Heart left ventricle (tissue), 13 donors: ENCODE measurements at regions not wholly inside any gene's neighbourhood (a gene's known extent, or its start where the extent isn't known, plus 50 kb on each side); places are given as distances from the start of the nearest gene placed in this dataset.

ENCODE experiments used
- POLR2A ChIP-seq, 2 donors: fragments of 450-650 bp; IDR thresholded peaks; one replicate each; pipeline ENCODE4 v1.6.1; 2017; ENCODE audit warnings: antibody characterized with exemption in 2 of 2, mild to moderate bottlenecking in 2 of 2, moderate library complexity in 2 of 2
- TF ChIP-seq, protein P1 (sequence below), 12 donors: fragments of 200-600 bp; sonication (generic) in 4 of 12; IDR thresholded peaks; one replicate each; pipeline versions ENCODE4 v1.5.0 to v1.8.0; 2018 to 2022; ENCODE audit warnings: antibody characterized with exemption in 12 of 12, mild to moderate bottlenecking in 5 of 12
- donor health status: ischemic (EF 13 %, LVEDD 7.1; RV severe dilation, severe dysfunction).
- donor health status: DM: no; HTN: yes; CAD: no.
- donor health status: DM: no; HTN: no; CAD: no.
- donor health status: ischemic (EF 25% LVEDD 6.9; RV normal size, moderate dysfunction).
- donor health status: ischemic (EF 25% LVEDD 5.7; RV mildly dilated, moderate dysfunction).
- donor health status: ischemic (EF 35%, LVEDD 5.7; RV mildly dilated, moderate dysfunction).
- donor health status: nonischemic (EF 11% LVEDD 7.7; RV severe dilation, severe dysfunction).
- donor health status: DM: yes; HTN: yes; CAD: no.
- donor health status: PGD.
- donor health status: ischemic (EF 29% LVEDD 5.4; RV normal size, mild dysfunction).
- donor health status: nonischemic (EF 23%, LVEDD 6.1; RV moderate dilation, normal function).

DNA sequence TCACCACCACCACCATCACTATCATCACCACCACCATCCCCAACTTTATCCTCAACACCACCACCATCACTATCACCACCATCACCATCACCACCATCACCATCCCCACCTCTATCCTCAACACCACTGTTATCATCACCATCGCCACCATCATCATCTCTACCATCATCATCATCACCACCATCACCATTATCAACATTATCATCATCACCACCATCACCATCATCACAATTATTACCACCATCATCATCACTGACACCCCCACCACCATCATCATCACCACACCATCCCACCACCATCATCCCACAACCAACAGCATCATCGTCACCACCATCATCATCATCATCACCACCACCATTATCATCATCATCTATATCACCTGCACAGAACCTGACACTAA is 188.4 kb upstream of the PWP1 start:
- no peak for TF ChIP-seq POLR2A (IDR thresholded peaks at IDR 0.05)
- TF ChIP-seq, protein P1, sequence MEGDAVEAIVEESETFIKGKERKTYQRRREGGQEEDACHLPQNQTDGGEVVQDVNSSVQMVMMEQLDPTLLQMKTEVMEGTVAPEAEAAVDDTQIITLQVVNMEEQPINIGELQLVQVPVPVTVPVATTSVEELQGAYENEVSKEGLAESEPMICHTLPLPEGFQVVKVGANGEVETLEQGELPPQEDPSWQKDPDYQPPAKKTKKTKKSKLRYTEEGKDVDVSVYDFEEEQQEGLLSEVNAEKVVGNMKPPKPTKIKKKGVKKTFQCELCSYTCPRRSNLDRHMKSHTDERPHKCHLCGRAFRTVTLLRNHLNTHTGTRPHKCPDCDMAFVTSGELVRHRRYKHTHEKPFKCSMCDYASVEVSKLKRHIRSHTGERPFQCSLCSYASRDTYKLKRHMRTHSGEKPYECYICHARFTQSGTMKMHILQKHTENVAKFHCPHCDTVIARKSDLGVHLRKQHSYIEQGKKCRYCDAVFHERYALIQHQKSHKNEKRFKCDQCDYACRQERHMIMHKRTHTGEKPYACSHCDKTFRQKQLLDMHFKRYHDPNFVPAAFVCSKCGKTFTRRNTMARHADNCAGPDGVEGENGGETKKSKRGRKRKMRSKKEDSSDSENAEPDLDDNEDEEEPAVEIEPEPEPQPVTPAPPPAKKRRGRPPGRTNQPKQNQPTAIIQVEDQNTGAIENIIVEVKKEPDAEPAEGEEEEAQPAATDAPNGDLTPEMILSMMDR (IDR thresholded peaks at IDR 0.05): no peak
